H9 (cell line): ENCODE measurements at regions not wholly inside any gene's neighbourhood (a gene's known extent, or its start where the extent isn't known, plus 50 kb on each side); places are given as distances from the start of the nearest gene placed in this dataset.

ENCODE experiments used
- DNase-seq: peaks from one replicate; pipeline ENCODE4 v3.0.0-alpha.2; 2017
- H2AFZ ChIP-seq: one replicate; pipeline ENCODE4 v1.6.1; 2013; ENCODE audit warnings: mild to moderate bottlenecking, low read length, control low read depth, moderate library complexity
- H2AK5ac ChIP-seq: 2 replicates; pipeline ENCODE4 v1.6.1; 2013; ENCODE audit warnings: low read length, control low read depth, mixed read lengths; ENCODE audit not compliant: insufficient read length
- H2BK120ac ChIP-seq: one replicate; pipeline ENCODE4 v1.6.1; 2013; ENCODE audit warnings: low read depth, mild to moderate bottlenecking, low read length, control low read depth, inconsistent platforms; ENCODE audit not compliant: poor library complexity, severe bottlenecking
- H2BK12ac ChIP-seq: 2 replicates; pipeline ENCODE4 v1.6.1; 2013; ENCODE audit warnings: low read length, control low read depth, mixed read lengths, low read depth; ENCODE audit not compliant: insufficient read length
- H2BK15ac ChIP-seq: 2 replicates; pipeline ENCODE4 v1.6.1; 2013; ENCODE audit warnings: low read depth, low read length, control low read depth
- H2BK20ac ChIP-seq: one replicate; pipeline ENCODE4 v1.6.1; 2013; ENCODE audit warnings: low read depth, mild to moderate bottlenecking, low read length, control low read depth, inconsistent platforms; ENCODE audit not compliant: poor library complexity, severe bottlenecking
- H2BK5ac ChIP-seq: 2 replicates; pipeline ENCODE4 v1.6.1; 2013; ENCODE audit warnings: low read length, control low read depth, mixed read lengths; ENCODE audit not compliant: insufficient read length
- H3K14ac ChIP-seq: 2 replicates; pipeline ENCODE4 v1.6.1; 2013; ENCODE audit warnings: low read length, control low read depth; ENCODE audit not compliant: insufficient read depth
- H3K18ac ChIP-seq: 2 replicates; pipeline ENCODE4 v1.6.1; 2013; ENCODE audit warnings: low read depth, mild to moderate bottlenecking, mixed read lengths, low read length, control low read depth; ENCODE audit not compliant: insufficient read length
- H3K23ac ChIP-seq: 2 replicates; pipeline ENCODE4 v1.6.1; 2013; ENCODE audit warnings: low read length, control low read depth, mixed read lengths, low read depth; ENCODE audit not compliant: insufficient read length
- H3K23me2 ChIP-seq: 2 replicates; pipeline ENCODE4 v1.6.1; 2013; ENCODE audit warnings: low read depth, mild to moderate bottlenecking, mixed read lengths, low read length, control low read depth; ENCODE audit not compliant: insufficient read length, poor library complexity, severe bottlenecking
- H3K27ac ChIP-seq: 2 replicates; pipeline ENCODE4 v1.5.1; 2013; ENCODE audit warnings: low read length, control low read depth, mixed read lengths, low read depth; ENCODE audit not compliant: insufficient read length
- H3K27me3 ChIP-seq: 2 replicates; pipeline ENCODE4 v1.6.1; 2013; ENCODE audit warnings: low read length, control low read depth, inconsistent platforms; ENCODE audit not compliant: insufficient read depth
- H3K4ac ChIP-seq: 2 replicates; pipeline ENCODE4 v1.6.1; 2013; ENCODE audit warnings: low read depth, mild to moderate bottlenecking, control low read depth, inconsistent platforms, low read length, moderate library complexity
- H3K4me1 ChIP-seq: 2 replicates; pipeline ENCODE4 v1.6.1; 2013; ENCODE audit warnings: low read length, control low read depth, inconsistent platforms; ENCODE audit not compliant: insufficient read depth
- H3K4me2 ChIP-seq: 2 replicates; pipeline ENCODE4 v1.6.1; 2013; ENCODE audit warnings: low read length, control low read depth, mixed read lengths; ENCODE audit not compliant: insufficient read length, insufficient read depth
- H3K56ac ChIP-seq: 2 replicates; pipeline ENCODE4 v1.6.1; 2013; ENCODE audit warnings: low read depth, mild to moderate bottlenecking, mixed read lengths, low read length, control low read depth; ENCODE audit not compliant: insufficient read length
- H3K79me1 ChIP-seq: 2 replicates; pipeline ENCODE4 v1.6.1; 2013; ENCODE audit warnings: low read depth, mild to moderate bottlenecking, moderate library complexity, low read length, control low read depth, inconsistent platforms; ENCODE audit not compliant: insufficient read depth, poor library complexity, severe bottlenecking
- H3K79me2 ChIP-seq: 2 replicates; pipeline ENCODE4 v1.6.1; 2013; ENCODE audit warnings: low read length, control low read depth, inconsistent platforms; ENCODE audit not compliant: insufficient read depth
- H3K9ac ChIP-seq: 2 replicates; pipeline ENCODE4 v1.6.1; 2013; ENCODE audit warnings: low read length, control low read depth, mixed read lengths; ENCODE audit not compliant: insufficient read length; ENCODE audit errors: extremely low read depth
- H3K9me3 ChIP-seq: one replicate; pipeline ENCODE4 v1.6.1; 2013; ENCODE audit warnings: low read depth, low read length, inconsistent platforms; ENCODE audit not compliant: control insufficient read depth
- H3T11ph ChIP-seq: one replicate; pipeline ENCODE4 v1.6.1; 2013; ENCODE audit warnings: mild to moderate bottlenecking, low read length, control low read depth, inconsistent platforms
- H4K20me1 ChIP-seq: one replicate; pipeline ENCODE4 v1.6.1; 2013; ENCODE audit not compliant: control insufficient read depth, insufficient read length, insufficient read depth
- H4K5ac ChIP-seq: 2 replicates; pipeline ENCODE4 v1.6.1; 2013; ENCODE audit warnings: low read depth, mild to moderate bottlenecking, mixed read lengths, low read length, control low read depth; ENCODE audit not compliant: insufficient read length
- H4K8ac ChIP-seq: replicated peaks from 2 replicates; pipeline ENCODE4 v1.6.1; 2013; ENCODE audit warnings: low read length, control low read depth, mixed read lengths, low read depth; ENCODE audit not compliant: insufficient read length
- H4K91ac ChIP-seq: 2 replicates; pipeline ENCODE4 v1.6.1; 2013; ENCODE audit warnings: low read depth, mild to moderate bottlenecking, moderate library complexity, mixed read lengths, low read length, control low read depth; ENCODE audit not compliant: insufficient read length
- H3K27ac Mint-ChIP-seq, 3 experiments: 2 replicates in 2 of 3; 3 replicates in 1 of 3; pipeline ENCODE4 v1.8.0; 2020 to 2021; ENCODE audit warnings: mixed read lengths in 3 of 3, mild to moderate bottlenecking in 1 of 3, moderate library complexity in 1 of 3
- H3K27me3 Mint-ChIP-seq: 2 replicates; pipeline ENCODE4 v1.8.0; 2021; ENCODE audit warnings: low read depth, mild to moderate bottlenecking, moderate library complexity, mixed read lengths
- H3K36me3 Mint-ChIP-seq, 3 experiments: 2 replicates in 2 of 3; 3 replicates in 1 of 3; pipeline ENCODE4 v1.8.0; 2020 to 2021; ENCODE audit warnings: low read depth in 3 of 3, mixed read lengths in 3 of 3; ENCODE audit not compliant: insufficient read depth in 1 of 3
- H3K4me1 Mint-ChIP-seq, 2 experiments: 2 replicates each; pipeline ENCODE4 v1.8.0; 2020; ENCODE audit warnings: mixed read lengths in 2 of 2
- H3K4me3 Mint-ChIP-seq, 2 experiments: 2 replicates in 1 of 2; 3 replicates in 1 of 2; pipeline ENCODE4 v1.8.0; 2020 to 2021; ENCODE audit warnings: mild to moderate bottlenecking in 2 of 2, mixed read lengths in 2 of 2, moderate library complexity in 1 of 2
- H3K9me3 Mint-ChIP-seq, 2 experiments: 2 replicates in 1 of 2; 3 replicates in 1 of 2; pipeline ENCODE4 v1.8.0; 2020; ENCODE audit warnings: mild to moderate bottlenecking in 2 of 2, mixed read lengths in 2 of 2, moderate library complexity in 1 of 2
- CTCF ChIP-seq: fragments of 200-600 bp; sonication (generic); conservative IDR thresholded peaks from 3 replicates; pipeline ENCODE4 v1.8.0; 2021; ENCODE audit warnings: antibody characterized with exemption, mild to moderate bottlenecking
- WGBS: extraction: QIAGEN DNeasy Blood & Tissue Kit; methylation state at CpG from one replicate; pipeline ENCODE4 v1.1.7; 2013; ENCODE audit warnings: missing lambda C conversion rate, low lambda C conversion rate, mixed read lengths; ENCODE audit not compliant: insufficient read length; ENCODE audit errors: extremely low coverage; 5-methylcytosine and 5-hydroxymethylcytosine counted together

- Histone ChIP-seq H3K18ac (no peak overlapping the region), H3T11ph (no peak overlapping the region), H4K20me1 (no peaks in the 10 kb centered on the region), H4K5ac (no peak overlapping the region), H3K4ac (no peak overlapping the region), H3K4me1 (no peaks in the 10 kb centered on the region), H2BK5ac (no peak overlapping the region), H2AFZ (no peak overlapping the region), H3K79me2 (no peaks in the 10 kb centered on the region), H3K23me2 (no peaks in the 10 kb centered on the region), H3K27ac (no peak overlapping the region), H3K9me3 (no peaks in the 10 kb centered on the region), H3K56ac (no peak overlapping the region), H3K14ac (no peak overlapping the region), H4K91ac (no peak overlapping the region), H3K23ac (no peak overlapping the region), H2BK12ac (no peak overlapping the region), H3K79me1 (no peaks in the 10 kb centered on the region), H3K4me2 (no peak overlapping the region), H2BK20ac (no peak overlapping the region), H3K27me3 (no peaks in the 10 kb centered on the region), H2AK5ac (no peak overlapping the region), H4K8ac (no peak overlapping the region), H2BK120ac (no peak overlapping the region), H3K9ac (no peak overlapping the region), H2BK15ac (no peak overlapping the region)
- Mint-ChIP-seq H3K9me3 (no peaks in the 10 kb centered on the region), H3K4me3 (no peak overlapping the region), H3K4me1 (no peaks in the 10 kb centered on the region), H3K36me3 (no peaks in the 10 kb centered on the region), H3K27ac (no peak overlapping the region), H3K27me3 (no peaks in the 10 kb centered on the region)
- peak; percentile 90 for TF ChIP-seq CTCF
- WGBS = no CpG with 5 or more reads among the region's 5 CpGs
- peak; percentile 67 for DNase-seq
Measured at GRCh38 chr2:211157856-211158463, 601.6 kb downstream of the CPS1 start.
